NCI-H748 treated with DMSO at 0.1 percent for 48 hours (cell line): ENCODE measurements at regions not wholly inside any gene's neighbourhood (a gene's known extent, or its start where the extent isn't known, plus 50 kb on each side); places are given as distances from the start of the nearest gene placed in this dataset.
A peak's percentile ranks its signal among the peaks of the same experiment; 100 is the strongest.

Source experiments
- DNase-seq: peaks from one replicate; lab custom pipeline; 2025; lab: John Stamatoyannopoulos, UW

DNA sequence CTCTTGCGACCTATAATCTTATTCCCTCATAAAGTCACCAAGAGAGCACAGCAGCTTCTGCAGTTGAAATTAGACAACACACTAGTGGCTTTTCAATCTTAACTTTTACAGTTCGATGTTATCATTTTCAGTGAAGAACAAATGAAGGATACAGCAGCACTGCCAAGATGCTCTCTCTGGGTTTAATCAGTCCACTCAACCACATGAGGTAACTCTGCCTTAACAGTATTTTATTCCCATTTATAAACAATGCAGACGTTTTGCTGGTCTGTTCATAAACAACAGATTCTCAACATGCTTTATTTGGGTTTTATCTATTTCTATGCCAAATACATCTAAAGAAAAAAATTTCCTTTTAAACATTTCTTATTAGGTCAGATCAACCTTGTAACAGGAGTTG is 646.0 kb upstream of the FAM241A start:
- DNase-seq: no peak

DNA sequence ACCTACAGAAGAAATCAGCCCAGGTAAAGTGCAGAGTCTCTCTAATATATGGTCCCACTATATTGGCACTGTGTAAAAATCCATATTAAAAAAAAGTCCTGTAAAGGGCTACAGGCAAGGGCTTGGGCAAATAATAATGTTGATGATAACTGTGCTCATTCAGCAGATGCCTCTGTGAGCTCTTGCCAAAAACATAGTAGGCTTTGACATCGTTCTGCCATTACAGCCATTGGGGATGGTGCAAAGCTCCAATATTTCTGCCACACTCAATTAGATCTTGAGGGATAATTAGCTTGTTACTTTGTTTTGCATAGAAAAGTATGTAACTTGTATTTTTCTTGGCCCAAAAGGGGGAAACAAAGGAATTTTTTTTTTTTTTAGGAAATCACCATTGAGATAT is 645.5 kb upstream of the FAM241A start:
- no peak for DNase-seq

DNA sequence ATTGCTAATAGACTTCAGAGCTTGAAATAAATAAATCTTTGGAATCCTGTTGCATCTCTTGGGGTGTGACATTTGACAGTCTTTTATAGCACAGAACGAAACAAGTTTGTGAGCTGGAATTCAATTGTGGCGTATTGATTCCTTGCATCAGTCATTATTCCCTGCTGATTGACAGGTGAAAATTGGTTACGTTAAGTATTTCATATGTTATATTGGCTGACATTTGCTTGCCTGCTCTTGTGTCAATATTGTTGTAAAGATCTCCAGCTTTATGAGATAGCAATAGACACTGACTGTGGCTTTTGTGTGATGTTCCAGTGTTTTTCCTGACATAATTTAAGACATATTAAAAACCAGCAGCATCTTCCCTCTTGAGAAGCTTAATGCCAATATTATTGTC is 644.4 kb upstream of the FAM241A start:
- DNase-seq: no peak

DNA sequence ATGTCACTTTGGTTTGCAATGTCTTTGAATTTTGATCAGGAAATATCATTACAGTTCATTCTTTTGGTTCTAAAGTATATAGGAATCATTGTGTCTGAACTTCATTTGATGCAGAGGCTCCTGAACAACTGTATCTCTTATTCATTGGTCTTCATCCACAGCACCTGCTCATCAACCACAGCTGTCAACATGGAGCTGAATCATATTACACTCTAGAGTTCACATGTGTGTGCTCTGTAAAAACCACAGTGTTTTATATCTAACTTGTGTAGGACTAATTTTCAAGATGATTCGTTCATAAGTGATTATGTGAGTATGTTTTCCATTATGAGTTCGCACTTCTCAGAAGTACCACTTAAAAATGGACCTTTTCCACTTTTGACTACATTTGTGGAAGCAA is 643.3 kb upstream of the FAM241A start:
- DNase-seq: no peak

DNA sequence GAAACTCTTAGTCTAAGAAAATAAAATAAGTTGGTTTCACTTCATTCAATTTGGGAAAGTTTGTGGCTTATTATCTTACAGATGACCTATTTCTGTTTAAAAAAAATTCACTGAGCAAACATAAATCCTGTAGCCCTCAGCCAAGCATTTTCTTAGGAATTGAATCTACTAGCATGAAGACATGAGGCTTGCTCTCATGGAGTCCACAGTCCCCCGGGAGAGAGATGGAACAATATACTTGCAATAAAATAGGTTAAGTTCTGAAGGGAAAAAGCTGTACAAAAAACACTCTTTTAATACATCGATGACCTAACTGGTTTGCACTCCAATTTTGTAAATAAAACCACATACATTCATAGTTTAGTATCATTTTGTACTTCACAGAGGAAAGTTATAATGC is 642.6 kb upstream of the FAM241A start:
- DNase-seq: no peak

DNA sequence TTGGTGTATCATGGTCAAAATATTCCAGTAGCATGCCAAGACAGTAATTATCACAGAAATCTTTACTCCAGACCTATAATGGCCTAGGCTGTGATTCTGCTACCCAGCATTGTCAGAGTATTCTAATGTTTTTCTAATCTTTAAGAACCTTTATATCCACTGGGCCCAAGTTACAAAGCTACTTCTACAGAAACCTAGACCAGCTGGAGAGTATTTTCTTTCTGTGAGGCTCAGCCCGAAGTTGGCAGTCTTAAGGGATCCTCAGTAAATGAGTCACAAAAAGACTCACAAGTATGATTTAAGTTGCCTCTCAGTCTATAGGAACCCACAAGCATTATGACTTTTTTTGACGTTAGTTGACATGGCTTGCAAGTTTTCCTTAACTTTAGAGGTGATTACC is 638.5 kb upstream of the FAM241A start:
- no peak for DNase-seq

DNA sequence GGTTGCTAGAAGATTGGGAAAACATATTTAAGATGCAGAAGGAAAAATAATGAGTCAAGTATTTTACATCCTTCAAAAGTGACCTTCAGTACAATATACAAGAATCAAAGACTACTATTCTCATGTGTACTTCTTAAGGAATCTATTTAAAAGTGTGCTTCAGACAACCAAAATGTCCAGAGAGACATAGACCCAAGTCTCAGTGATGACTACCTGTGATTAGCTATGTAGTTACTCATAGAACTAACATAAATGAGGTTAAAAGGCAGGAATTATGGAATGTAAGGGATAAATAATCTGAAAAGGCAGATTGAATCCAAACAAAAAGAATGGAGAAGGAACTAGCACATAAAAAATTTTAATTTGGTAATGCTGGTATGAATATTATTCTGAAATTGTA is 634.7 kb upstream of the FAM241A start:
- DNase-seq: no peak

DNA sequence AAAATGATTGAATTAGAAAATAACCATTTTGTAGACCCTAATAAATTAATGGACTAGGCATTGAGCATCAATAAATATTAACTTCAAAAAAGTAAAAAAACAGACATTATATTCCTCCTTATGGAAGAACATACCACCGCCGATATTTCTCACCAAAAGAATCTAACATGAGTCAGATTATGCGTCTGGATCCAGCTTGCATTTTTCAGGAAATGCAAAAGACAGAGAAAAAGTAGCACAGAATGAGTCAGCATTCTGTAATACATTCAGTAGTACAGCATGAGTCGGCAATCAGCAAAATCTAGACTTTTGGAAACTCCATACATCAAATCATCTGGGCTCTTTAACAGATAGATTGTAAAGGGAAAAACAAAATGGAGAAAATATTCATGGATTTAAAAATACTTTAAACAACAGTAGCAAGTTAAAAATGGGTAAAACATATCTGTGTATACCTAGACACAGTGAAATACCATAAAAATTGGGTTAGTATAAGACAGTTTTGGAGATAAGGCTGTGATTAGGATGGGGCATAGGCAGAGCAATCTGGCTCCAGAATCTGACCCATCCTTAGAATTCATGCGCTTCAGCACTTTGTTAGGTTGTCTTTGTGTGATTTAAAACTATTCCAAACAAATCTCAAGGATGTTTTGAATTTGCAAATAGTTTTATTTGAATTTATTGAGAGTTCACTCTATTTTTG is 633.0 kb upstream of the FAM241A start:
- no peak for DNase-seq

DNA sequence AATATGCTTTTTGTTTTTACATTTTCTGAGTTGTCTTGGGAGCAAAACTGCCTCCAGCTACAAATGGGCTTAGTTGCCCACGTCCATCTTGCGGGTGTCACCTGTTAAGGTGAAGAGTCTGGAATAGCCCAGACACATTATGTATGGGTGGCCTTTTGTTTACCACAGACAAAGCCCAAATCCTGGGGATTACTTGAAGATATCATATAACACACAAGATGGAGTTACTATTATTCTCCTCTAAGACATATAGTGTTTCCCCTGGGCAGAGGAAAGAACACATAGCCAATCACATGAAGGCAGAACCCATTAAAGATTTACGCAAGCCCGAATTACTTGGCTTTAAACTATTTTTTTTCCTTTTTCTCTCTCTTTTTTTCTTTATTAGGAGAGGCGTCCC is 625.6 kb upstream of the FAM241A start:
- no peak for DNase-seq

DNA sequence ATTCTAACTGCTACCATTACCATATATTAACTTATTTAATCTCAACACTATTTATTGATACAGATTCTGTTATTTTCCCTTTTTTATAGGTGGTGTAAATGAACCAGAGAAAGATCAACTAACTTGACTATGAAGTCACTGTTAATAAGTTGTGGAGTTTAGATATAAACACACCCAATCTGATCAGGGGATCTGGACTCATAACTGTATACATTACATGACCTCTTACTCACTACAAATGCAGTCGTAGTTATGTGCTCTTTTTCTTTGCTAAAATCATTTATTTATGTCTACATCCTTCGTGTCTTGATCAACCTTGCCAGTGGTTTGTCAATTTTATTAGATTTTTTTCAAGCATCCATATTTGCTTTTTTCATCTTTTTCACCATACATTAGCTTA is 614.8 kb upstream of the FAM241A start:
- DNase-seq: no peak

DNA sequence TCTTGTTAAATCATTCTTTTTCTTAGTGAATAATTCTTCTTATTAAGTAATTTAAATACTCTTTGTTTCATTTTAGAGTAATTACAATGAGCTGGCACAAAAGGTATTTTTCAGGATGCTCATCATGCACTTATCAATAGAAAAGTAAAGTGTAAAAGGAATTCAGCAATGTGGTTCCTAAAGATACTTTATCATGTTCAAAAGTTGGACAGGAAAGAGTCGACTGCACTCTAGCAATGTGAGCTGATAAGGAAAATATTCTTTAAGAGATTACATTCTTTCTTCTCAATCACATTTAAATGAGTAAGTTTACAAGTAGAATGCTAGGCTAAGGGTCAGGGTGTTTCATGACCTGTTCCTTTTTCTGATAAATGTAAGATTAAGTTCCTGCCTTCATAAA is 609.5 kb upstream of the FAM241A start:
- no peak for DNase-seq

DNA sequence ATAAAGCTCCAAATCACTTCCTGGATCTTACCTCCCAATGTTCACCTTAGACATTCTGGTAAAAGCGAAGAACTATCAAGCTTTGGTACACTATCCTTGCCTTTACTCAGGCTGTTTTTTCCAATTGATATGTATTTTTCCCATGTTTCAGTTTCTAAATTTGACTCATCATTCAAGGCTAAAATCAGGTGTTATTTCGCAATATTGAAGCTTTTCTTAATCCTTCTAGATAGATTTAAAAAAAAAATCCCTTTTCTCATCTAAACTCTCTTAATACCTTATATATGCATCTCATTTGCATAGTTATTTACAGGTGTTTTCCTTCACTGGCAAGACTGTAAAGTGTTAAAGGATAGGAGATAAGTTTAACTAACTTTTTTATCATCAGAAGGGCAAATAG is 608.1 kb upstream of the FAM241A start:
- no peak for DNase-seq

DNA sequence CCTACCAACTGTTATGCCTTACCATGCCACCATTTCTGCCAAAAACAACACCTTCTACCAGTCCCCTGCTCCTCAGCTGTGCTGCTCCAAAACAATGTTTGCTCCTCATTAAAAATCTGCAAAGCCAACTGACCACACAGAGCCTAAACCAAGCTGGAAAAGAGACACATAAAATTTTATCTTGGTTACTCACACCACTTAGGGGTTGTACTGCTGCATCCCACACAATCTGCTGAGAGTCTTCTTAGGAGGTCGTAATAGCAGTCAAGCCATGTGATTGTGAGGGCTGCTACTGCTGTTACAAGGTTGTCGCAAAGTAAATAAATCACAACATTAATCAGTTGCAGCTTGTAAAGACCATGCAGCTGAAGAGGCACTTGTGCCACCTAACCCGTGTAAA is 607.4 kb upstream of the FAM241A start:
- DNase-seq: no peak

DNA sequence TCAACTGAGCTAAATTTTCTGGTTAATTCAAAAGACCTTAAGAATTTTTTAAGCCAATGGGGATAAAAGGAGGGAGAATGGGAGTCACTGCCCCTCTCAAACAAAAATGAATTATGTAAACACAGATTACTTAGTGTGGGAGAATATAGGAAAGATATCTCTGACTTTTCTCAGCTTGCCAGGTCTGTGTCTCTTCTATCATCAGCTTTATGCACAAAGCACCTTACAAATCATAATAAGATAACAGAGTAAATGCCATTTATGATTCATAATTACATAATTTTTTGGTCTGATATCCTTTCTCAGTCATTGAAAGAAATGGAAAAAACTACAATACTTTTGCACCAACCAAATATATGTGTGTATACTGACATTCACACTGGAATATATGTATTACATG is 604.6 kb upstream of the FAM241A start:
- no peak for DNase-seq

DNA sequence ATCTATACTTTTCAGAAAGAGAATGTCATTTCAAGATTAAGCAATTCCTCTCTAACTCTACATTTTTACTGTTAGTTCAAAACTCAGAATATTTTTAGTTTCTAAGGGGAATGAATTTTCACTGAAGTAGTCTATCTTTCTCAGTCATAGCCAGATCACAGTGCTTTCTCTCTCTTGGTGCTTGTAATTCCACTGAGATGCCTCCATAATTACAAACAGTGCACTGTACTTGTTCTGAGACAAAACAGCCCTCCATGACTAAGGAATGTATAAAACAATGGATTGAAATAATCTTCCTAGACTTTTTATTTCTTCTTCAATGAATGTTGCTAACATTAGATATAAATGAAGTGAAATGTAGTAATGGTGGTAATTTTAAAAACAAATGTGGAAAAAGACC is 603.2 kb upstream of the FAM241A start:
- DNase-seq: no peak

DNA sequence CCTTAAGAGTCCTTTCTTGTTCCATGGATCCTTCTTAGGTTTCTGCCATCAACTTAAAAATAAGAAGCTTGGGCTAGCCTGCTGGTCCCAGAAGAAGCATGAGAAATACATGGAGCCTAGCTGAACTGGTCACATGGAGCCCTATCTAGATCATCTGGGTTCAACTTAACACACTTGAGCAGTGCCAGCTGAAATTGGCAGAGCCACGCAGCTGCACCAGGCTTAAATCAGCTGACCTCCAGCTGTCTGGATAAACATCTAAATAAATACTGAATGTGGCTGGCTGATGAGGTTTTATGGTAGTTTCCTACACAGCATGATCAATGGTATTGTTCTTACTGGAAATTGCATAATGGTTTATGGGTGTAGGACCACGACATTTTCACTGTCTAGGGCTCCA is 598.4 kb upstream of the FAM241A start:
- peak; percentile 7 for DNase-seq

DNA sequence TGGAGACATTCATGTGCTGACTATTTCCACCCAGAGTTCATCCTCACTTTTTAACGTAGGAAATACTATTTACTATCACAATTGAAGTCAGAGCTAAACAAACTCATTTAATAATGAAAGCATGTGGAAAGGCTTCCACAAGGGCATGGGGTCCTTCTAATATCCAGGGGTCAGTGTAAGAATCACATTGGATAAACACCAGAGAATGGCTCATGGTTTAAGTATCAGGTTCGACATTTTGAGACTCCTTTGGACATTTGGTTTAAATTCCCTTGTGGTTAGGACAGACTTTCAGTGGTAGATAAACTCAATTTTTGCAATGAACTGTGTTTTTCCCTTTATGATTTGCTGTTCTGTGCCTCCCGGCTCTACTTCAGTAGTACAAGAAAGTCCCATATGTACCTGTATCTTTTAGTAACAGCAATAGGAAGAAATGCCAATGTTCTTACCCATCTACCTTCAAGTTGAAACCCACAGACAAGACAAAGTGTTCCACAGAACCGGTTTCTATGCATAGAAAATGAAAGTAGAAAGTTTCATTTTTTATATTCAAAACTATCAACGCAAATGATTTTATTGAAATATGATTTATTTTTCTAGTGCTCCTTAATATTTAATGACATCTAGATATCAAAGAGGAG is 589.0 kb upstream of the FAM241A start:
- DNase-seq: no peak

DNA sequence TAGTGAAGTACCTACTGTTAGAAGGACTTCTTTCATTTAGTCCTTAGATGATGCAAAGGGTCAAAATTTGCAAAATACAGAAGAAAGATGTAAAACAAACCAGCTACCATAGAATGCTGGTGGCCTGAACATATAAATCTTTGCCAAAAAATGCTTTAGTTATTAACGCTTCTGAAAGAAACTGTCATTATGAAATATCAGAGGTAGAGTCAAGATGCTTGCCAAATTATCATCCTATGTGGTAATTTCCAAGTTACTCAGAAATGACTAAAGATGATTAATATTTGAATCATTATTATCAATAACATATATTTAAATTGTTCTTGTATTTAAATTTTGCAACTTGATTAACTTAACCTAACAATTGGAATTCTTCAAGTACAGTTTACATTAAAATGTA is 588.4 kb upstream of the FAM241A start:
- no peak for DNase-seq

DNA sequence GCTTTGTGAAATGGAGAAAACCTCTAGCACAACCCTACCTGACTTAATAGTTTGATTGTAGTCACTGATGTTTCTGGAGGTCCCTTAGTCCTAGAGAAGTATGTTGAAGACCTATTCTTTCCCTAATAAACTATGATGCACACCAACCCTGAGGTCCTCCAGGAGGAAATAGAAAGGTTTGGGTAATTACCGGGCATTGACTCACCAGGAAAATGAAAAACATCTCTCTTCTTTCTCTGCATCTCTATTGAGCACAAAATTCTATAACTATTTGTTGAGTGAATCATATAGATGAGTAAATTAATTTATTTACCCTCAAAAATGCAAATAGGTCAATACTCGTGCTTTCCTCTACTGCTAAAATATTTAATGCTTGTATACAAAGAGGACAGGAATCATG is 582.4 kb upstream of the FAM241A start:
- no peak for DNase-seq

DNA sequence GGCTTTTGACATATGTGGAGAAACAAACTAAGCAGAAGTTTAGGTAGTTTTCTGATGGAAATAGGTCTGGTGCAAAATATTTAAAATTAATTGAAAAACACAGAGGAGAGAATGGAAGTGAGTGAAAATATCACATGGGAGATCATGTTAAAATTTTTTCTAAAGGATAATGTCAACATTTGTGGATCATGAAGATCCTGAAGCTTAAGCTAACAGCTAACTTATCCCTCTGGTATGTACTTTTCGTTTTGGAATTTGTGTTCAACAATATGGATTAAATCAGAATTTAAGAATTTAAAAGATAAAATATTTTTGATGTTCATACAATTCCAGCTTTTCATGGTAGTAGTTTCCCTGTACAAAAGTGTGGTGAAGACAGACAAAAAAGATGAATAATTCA is 572.8 kb upstream of the FAM241A start:
- no peak for DNase-seq

DNA sequence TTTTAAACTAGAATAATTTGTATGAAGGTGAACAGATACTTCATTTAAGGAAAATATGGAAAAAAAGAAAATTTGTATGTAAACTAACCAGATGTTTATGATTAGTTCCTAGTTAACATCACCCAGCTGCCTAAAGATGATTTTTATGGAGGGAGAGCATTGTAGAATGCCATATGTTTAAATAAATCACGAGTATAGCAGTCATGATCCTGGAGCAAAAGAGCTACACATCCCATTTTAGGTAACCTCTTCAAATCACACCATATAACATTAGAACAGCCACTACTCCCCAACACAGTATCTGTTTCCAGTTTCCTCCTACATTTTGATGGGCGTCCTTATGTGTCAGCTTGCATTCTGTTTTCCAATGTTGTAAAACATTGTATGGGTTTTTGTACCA is 571.9 kb upstream of the FAM241A start:
- no peak for DNase-seq

DNA sequence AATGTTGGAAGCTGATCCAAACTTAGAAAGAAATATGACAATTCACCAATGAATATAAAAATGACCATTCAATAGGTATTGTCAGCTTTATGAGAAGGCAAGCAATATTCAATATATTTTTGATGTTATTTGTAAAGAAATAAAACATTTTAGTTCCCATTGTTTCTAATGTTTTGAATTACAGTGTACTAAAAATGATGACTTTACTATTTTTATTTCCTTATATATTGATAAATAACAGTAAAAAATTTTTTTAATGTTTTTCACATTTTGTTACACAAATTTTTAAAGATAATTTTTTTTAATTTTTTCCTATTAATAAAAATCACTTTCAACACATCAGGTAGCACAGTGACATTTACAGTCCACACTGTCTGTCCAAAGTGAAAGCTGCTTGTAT is 565.5 kb upstream of the FAM241A start:
- no peak for DNase-seq

DNA sequence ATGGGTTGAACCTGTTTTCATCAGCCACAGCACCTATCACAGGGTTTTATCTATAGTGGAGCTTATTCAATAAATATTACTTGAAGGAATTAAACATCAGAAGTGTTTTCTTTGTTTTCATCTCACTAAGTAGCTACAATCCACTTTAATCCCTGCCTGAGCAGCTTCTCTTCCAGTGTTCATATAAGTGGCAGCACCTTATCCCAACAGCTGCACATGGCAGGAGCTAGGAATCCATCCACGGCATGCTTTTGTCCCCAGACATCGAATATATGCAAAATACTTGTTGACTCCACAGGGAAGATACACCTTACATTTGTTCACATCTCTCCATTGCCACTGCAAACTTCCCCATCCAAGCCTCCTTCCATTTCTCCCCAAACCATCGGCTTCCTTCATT is 549.8 kb upstream of the FAM241A start:
- no peak for DNase-seq

DNA sequence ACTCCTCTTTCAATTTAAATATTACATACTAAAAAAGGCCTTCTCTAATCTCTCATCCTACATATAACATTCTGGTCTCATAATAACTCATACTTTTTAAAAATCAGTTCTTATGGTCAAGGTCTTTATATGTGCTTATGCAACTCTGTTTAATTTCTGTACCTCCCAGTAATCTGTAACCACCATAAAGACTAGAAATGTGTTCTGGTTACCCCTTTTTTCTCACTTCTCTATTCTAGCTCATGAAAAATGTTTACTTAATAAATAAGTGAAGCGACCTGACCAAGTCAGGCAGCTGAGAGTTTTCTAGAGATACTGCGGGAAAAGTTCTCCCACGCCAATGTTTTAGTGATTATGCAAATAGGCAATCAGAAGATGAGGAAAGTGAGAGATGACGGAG is 548.8 kb upstream of the FAM241A start:
- DNase-seq: no peak
